ENCODE measurements at regions not wholly inside any gene's neighbourhood (a gene's known extent, or its start where the extent isn't known, plus 50 kb on each side); places are given as distances from the start of the nearest gene placed in this dataset.

- DNase-seq (no peak), ATAC-seq (no peak)
- intact Hi-C loops (cut with DNase I) = no loop called here
- no peak for TF ChIP-seq CTCF (IDR thresholded peaks at IDR 0.05)
- Histone ChIP-seq H3K4me3 (no peak overlapping the region), H3K36me3 (no peaks in the 10 kb centered on the region), H3K27ac (no peak overlapping the region), H3K4me1 (no peaks in the 10 kb centered on the region), H3K27me3 (no peaks in the 10 kb centered on the region), H3K9me3 (peaks cover 0 to 28% of the 10 kb centered on the region in 2 donors)
Observed at GRCh38 chr11:101362643-101363042, 221.2 kb downstream of the TRPC6 start.

DNA sequence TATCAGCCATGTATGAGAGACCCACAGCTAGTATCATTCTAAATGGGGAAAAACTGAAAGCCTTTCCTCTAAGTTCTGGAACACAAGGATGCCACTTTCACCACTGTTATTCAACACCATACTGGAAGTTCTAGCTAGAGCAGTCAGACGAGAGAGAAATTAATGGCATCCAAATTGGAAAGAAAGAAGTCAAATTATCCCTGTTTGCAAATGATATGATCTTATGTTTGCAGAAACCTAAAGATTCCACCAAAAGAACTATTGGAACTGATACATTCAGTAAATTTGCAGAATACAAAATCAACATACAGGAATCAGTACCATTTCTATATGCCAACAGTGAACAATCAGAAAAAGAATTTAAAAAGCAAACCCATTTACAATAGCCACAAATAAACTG lies 226.0 kb downstream of the TRPC6 start:
- Histone ChIP-seq H3K9me3 (peaks cover 0 to 5% of the 10 kb centered on the region in 2 donors), H3K4me3 (no peak overlapping the region), H3K4me1 (no peaks in the 10 kb centered on the region), H3K27me3 (no peaks in the 10 kb centered on the region), H3K36me3 (no peaks in the 10 kb centered on the region), H3K27ac (no peak overlapping the region)
- no peak for TF ChIP-seq CTCF (IDR thresholded peaks at IDR 0.05)
- intact Hi-C loops (cut with DNase I) = no loop called here
- ATAC-seq (no peak), DNase-seq (no peak)

GRCh38 chr11:101354801-101355200 lies 225.2 kb upstream of the PGR start:
- Histone ChIP-seq H3K4me1 (no peaks in the 10 kb centered on the region), H3K36me3 (no peaks in the 10 kb centered on the region), H3K9me3 (peaks cover 0 to 5% of the 10 kb centered on the region in 2 donors), H3K4me3 (no peak overlapping the region), H3K27ac (no peak overlapping the region), H3K27me3 (no peaks in the 10 kb centered on the region)
- ATAC-seq (no peak), DNase-seq (no peak)
- no peak for TF ChIP-seq CTCF (IDR thresholded peaks at IDR 0.05)
- intact Hi-C loops (cut with DNase I) = no loop called here

- Histone ChIP-seq H3K27me3 (no peaks in the 10 kb centered on the region), H3K9me3 (peaks cover 0 to under 1% of the 10 kb centered on the region in 2 donors), H3K4me1 (no peaks in the 10 kb centered on the region), H3K27ac (no peak overlapping the region), H3K36me3 (no peaks in the 10 kb centered on the region), H3K4me3 (no peak overlapping the region)
- TF ChIP-seq CTCF (IDR thresholded peaks at IDR 0.05) = no peak
- intact Hi-C loops (cut with DNase I) = no loop called here
- no peak for DNase-seq
- ATAC-seq = no peak
Observed at GRCh38 chr11:101348786-101349185, 219.2 kb upstream of the PGR start.

GRCh38 chr11:101346591-101346990 lies 217.0 kb upstream of the PGR start:
- H3K9me3 ChIP-seq = peaks cover 0 to 2% of the 10 kb centered on the region in 2 donors
- no peaks in the 10 kb centered on the region for H3K27me3 ChIP-seq
- no peaks in the 10 kb centered on the region for H3K4me1 ChIP-seq
- H3K27ac ChIP-seq = no peak overlapping the region
- no peak for ATAC-seq
- intact Hi-C loops (cut with DNase I) = no loop called here
- DNase-seq = no peak
- TF ChIP-seq CTCF (IDR thresholded peaks at IDR 0.05) = no peak
- no peaks in the 10 kb centered on the region for H3K36me3 ChIP-seq
- no peak overlapping the region for H3K4me3 ChIP-seq
